Neural crest cell (in vitro differentiated cells): ENCODE measurements at regions not wholly inside any gene's neighbourhood (a gene's known extent, or its start where the extent isn't known, plus 50 kb on each side); places are given as distances from the start of the nearest gene placed in this dataset.

Experiments
- DNase-seq: peaks from one replicate; pipeline ENCODE4 v3.0.0; 2021; ENCODE audit warnings: low read depth, mixed read lengths, low spot score
- H3K27ac Mint-ChIP-seq: one replicate; pipeline ENCODE4 v1.8.0; 2021; ENCODE audit warnings: mild to moderate bottlenecking, mixed read lengths; ENCODE audit not compliant: unreplicated experiment
- H3K27me3 Mint-ChIP-seq: 2 replicates; pipeline ENCODE4 v1.8.0; 2021; ENCODE audit warnings: low read depth, mild to moderate bottlenecking, mixed read lengths
- H3K36me3 Mint-ChIP-seq: 2 replicates; pipeline ENCODE4 v1.8.0; 2021; ENCODE audit warnings: low read depth, mild to moderate bottlenecking, mixed read lengths
- H3K4me1 Mint-ChIP-seq: 2 replicates; pipeline ENCODE4 v1.8.0; 2021; ENCODE audit warnings: mixed read lengths
- H3K4me3 Mint-ChIP-seq: one replicate; pipeline ENCODE4 v1.8.0; 2021; ENCODE audit warnings: mild to moderate bottlenecking, mixed read lengths
- H3K9me3 Mint-ChIP-seq: 2 replicates; pipeline ENCODE4 v1.8.0; 2021; ENCODE audit warnings: mixed read lengths
- CTCF ChIP-seq: fragments of 200-600 bp; sonication (generic); conservative IDR thresholded peaks from 2 replicates; pipeline ENCODE4 v1.5.0; 2021; ENCODE audit warnings: antibody characterized with exemption, mild to moderate bottlenecking

DNA sequence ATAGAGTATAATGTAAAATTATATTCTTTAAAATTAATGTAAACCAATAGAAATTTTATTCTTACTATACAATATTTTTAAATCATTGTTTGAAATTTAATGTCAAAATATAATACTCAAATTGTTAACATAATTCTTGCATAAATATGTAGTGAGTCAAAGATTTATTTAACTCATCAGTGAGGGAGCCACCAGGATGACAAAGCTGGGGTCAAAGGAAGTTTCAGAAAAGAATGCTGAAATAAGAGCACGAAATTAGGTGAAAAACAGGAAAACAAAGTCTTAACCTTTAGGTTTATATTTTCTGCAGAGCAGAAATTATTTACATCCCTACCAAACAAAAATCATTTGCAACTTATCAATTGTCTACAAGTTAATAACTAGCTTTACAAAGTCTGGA lies 74.1 kb downstream of the DIPK2A start:
- TF ChIP-seq CTCF: no peak
- Mint-ChIP-seq H3K27ac (no peak overlapping the region), H3K4me1 (no peaks in the 10 kb centered on the region), H3K27me3 (no peaks in the 10 kb centered on the region), H3K36me3 (no peaks in the 10 kb centered on the region), H3K4me3 (no peak overlapping the region), H3K9me3 (no peaks in the 10 kb centered on the region)
- DNase-seq: no peak

- no peak for TF ChIP-seq CTCF
- DNase-seq: no peak
- Mint-ChIP-seq H3K36me3 (no peaks in the 10 kb centered on the region), H3K27ac (no peak overlapping the region), H3K4me3 (no peak overlapping the region), H3K9me3 (no peaks in the 10 kb centered on the region), H3K4me1 (no peaks in the 10 kb centered on the region), H3K27me3 (no peaks in the 10 kb centered on the region)
Observed at GRCh38 chr3:144049374-144049773, 77.8 kb downstream of the DIPK2A start.

GRCh38 chr3:144051211-144051610 lies 79.6 kb downstream of the DIPK2A start:
- no peaks in the 10 kb centered on the region for H3K36me3 Mint-ChIP-seq
- H3K9me3 Mint-ChIP-seq: no peaks in the 10 kb centered on the region
- no peaks in the 10 kb centered on the region for H3K4me1 Mint-ChIP-seq
- H3K27ac Mint-ChIP-seq: no peak overlapping the region
- no peaks in the 10 kb centered on the region for H3K27me3 Mint-ChIP-seq
- DNase-seq: no peak
- no peak overlapping the region for H3K4me3 Mint-ChIP-seq
- TF ChIP-seq CTCF: no peak

GRCh38 chr3:144052275-144052674 lies 80.7 kb downstream of the DIPK2A start:
- TF ChIP-seq CTCF: no peak
- Mint-ChIP-seq H3K36me3 (no peaks in the 10 kb centered on the region), H3K4me1 (no peaks in the 10 kb centered on the region), H3K27ac (no peak overlapping the region), H3K9me3 (no peaks in the 10 kb centered on the region), H3K27me3 (no peaks in the 10 kb centered on the region), H3K4me3 (no peak overlapping the region)
- no peak for DNase-seq

- TF ChIP-seq CTCF: no peak
- no peak overlapping the region for H3K27ac Mint-ChIP-seq
- DNase-seq: no peak
- H3K4me1 Mint-ChIP-seq: no peaks in the 10 kb centered on the region
- H3K36me3 Mint-ChIP-seq: no peaks in the 10 kb centered on the region
- no peaks in the 10 kb centered on the region for H3K27me3 Mint-ChIP-seq
- no peaks in the 10 kb centered on the region for H3K9me3 Mint-ChIP-seq
- no peak overlapping the region for H3K4me3 Mint-ChIP-seq
Observed at GRCh38 chr3:144053121-144053520, 81.5 kb downstream of the DIPK2A start.

GRCh38 chr3:144054766-144055165 lies 83.1 kb downstream of the DIPK2A start:
- H3K4me1 Mint-ChIP-seq: no peaks in the 10 kb centered on the region
- no peak overlapping the region for H3K4me3 Mint-ChIP-seq
- H3K9me3 Mint-ChIP-seq: no peaks in the 10 kb centered on the region
- DNase-seq: no peak
- H3K36me3 Mint-ChIP-seq: no peaks in the 10 kb centered on the region
- no peaks in the 10 kb centered on the region for H3K27me3 Mint-ChIP-seq
- TF ChIP-seq CTCF: no peak
- no peak overlapping the region for H3K27ac Mint-ChIP-seq
